ENCODE measurements at regions not wholly inside any gene's neighbourhood (a gene's known extent, or its start where the extent isn't known, plus 50 kb on each side); places are given as distances from the start of the nearest gene placed in this dataset.

DNA sequence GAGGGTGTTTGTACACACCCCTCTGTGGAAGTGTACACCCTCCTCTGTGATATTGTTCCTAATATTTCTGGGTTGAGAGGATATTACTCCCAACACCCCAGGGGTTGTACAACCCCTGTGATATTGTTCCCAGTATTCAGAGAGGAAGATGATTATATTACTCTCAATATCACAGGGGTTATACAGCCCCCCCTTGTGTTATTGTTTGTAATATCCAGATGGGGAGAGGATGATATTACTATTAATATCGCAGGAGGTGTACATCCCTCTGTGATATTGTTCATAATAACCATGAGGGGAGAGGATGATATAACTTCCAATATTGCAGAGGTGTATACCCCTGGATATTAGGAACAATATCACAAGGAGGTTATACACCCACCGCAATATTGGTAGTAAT lies 566.1 kb upstream of the MIS18BP1 start:
- TF ChIP-seq, protein P1, sequence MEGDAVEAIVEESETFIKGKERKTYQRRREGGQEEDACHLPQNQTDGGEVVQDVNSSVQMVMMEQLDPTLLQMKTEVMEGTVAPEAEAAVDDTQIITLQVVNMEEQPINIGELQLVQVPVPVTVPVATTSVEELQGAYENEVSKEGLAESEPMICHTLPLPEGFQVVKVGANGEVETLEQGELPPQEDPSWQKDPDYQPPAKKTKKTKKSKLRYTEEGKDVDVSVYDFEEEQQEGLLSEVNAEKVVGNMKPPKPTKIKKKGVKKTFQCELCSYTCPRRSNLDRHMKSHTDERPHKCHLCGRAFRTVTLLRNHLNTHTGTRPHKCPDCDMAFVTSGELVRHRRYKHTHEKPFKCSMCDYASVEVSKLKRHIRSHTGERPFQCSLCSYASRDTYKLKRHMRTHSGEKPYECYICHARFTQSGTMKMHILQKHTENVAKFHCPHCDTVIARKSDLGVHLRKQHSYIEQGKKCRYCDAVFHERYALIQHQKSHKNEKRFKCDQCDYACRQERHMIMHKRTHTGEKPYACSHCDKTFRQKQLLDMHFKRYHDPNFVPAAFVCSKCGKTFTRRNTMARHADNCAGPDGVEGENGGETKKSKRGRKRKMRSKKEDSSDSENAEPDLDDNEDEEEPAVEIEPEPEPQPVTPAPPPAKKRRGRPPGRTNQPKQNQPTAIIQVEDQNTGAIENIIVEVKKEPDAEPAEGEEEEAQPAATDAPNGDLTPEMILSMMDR (IDR thresholded peaks at IDR 0.05; ENCODE audit: poor library complexity, severe bottlenecking) = no peak
- TF ChIP-seq SMC3 (conservative IDR thresholded peaks at IDR 0.05; ENCODE audit: poor library complexity) (no peak), EZH2 (IDR thresholded peaks at IDR 0.05; ENCODE audit: borderline replicate concordance, insufficient read depth, low read length, poor library complexity, severe bottlenecking) (no peak), POLR2AphosphoS5 (IDR thresholded peaks at IDR 0.05) (no peak), MXI1 (conservative IDR thresholded peaks at IDR 0.05; ENCODE audit: poor library complexity, severe bottlenecking) (no peak)
- TF ChIP-seq, protein P2, sequence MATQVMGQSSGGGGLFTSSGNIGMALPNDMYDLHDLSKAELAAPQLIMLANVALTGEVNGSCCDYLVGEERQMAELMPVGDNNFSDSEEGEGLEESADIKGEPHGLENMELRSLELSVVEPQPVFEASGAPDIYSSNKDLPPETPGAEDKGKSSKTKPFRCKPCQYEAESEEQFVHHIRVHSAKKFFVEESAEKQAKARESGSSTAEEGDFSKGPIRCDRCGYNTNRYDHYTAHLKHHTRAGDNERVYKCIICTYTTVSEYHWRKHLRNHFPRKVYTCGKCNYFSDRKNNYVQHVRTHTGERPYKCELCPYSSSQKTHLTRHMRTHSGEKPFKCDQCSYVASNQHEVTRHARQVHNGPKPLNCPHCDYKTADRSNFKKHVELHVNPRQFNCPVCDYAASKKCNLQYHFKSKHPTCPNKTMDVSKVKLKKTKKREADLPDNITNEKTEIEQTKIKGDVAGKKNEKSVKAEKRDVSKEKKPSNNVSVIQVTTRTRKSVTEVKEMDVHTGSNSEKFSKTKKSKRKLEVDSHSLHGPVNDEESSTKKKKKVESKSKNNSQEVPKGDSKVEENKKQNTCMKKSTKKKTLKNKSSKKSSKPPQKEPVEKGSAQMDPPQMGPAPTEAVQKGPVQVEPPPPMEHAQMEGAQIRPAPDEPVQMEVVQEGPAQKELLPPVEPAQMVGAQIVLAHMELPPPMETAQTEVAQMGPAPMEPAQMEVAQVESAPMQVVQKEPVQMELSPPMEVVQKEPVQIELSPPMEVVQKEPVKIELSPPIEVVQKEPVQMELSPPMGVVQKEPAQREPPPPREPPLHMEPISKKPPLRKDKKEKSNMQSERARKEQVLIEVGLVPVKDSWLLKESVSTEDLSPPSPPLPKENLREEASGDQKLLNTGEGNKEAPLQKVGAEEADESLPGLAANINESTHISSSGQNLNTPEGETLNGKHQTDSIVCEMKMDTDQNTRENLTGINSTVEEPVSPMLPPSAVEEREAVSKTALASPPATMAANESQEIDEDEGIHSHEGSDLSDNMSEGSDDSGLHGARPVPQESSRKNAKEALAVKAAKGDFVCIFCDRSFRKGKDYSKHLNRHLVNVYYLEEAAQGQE (IDR thresholded peaks at IDR 0.05; ENCODE audit: borderline replicate concordance) = no peak

Measured in neural cell (in vitro differentiated cells).